OCI-M1 (cell line): ENCODE measurements at regions not wholly inside any gene's neighbourhood (a gene's known extent, or its start where the extent isn't known, plus 50 kb on each side); places are given as distances from the start of the nearest gene placed in this dataset.
"Not testable (repeated sequence)": the region's sequence is repeated elsewhere in the genome, so short reads cannot be mapped to it uniquely, and the experiment has no call there.

ENCODE experiments used
- DNase-seq: peaks from one replicate; lab custom pipeline; 2025; lab: John Stamatoyannopoulos, UW

- DNase-seq: not testable (repeated sequence)
Observed at GRCh38 chr15:77896147-77897112, 181.1 kb downstream of the TBC1D2B start.

- no peak for DNase-seq
Observed at GRCh38 chr15:77895742-77896141, 181.8 kb downstream of the TBC1D2B start.

- peak; percentile 3 for DNase-seq
Observed at GRCh38 chr15:77895145-77895544, 182.4 kb downstream of the TBC1D2B start.

- not testable (repeated sequence) for DNase-seq
Observed at GRCh38 chr15:77893671-77894640, 183.6 kb downstream of the TBC1D2B start.

GRCh38 chr15:77893246-77893645 is 184.3 kb downstream of the TBC1D2B start:
- not testable (repeated sequence) for DNase-seq

- no peak for DNase-seq
Observed at GRCh38 chr15:77892335-77892734, 185.2 kb downstream of the TBC1D2B start.

GRCh38 chr15:77891862-77892261 is 185.6 kb downstream of the TBC1D2B start:
- DNase-seq: not testable (repeated sequence)

- DNase-seq: peak; percentile 4
Observed at GRCh38 chr15:77890911-77891801, 186.4 kb downstream of the TBC1D2B start.

- not testable (repeated sequence) for DNase-seq
Observed at GRCh38 chr15:77889828-77890725, 187.4 kb downstream of the TBC1D2B start.

GRCh38 chr15:77889009-77889806 is 188.3 kb downstream of the TBC1D2B start:
- DNase-seq: no peak

- DNase-seq: not testable (repeated sequence)
Observed at GRCh38 chr15:77887563-77888429, 189.7 kb downstream of the TBC1D2B start.

- no peak for DNase-seq
Observed at GRCh38 chr15:77886805-77887448, 190.6 kb downstream of the TBC1D2B start.

GRCh38 chr15:77885877-77886500 is 191.5 kb downstream of the TBC1D2B start:
- DNase-seq: not testable (repeated sequence)

GRCh38 chr15:77883012-77883411 is 194.5 kb downstream of the TBC1D2B start:
- DNase-seq: not testable (repeated sequence)

- no peak for DNase-seq
Observed at GRCh38 chr15:77881950-77882349, 195.6 kb downstream of the TBC1D2B start.

GRCh38 chr15:77881535-77881934 is 196.0 kb downstream of the TBC1D2B start:
- not testable (repeated sequence) for DNase-seq

GRCh38 chr15:77879466-77879865 is 198.0 kb downstream of the TBC1D2B start:
- DNase-seq: not testable (repeated sequence)
